Testis (tissue), 2 donors: ENCODE measurements at regions not wholly inside any gene's neighbourhood (a gene's known extent, or its start where the extent isn't known, plus 50 kb on each side); places are given as distances from the start of the nearest gene placed in this dataset.

ENCODE experiments used
- DNase-seq: peaks from one replicate; pipeline ENCODE4 v3.0.0-alpha.2; 2019
- H3K27ac ChIP-seq, 2 donors: fragments of 200-600 bp; sonication (generic); one replicate each; pipeline ENCODE4 v1.5.1; 2019
- H3K27me3 ChIP-seq: fragments of 200-600 bp; sonication (generic); one replicate; pipeline ENCODE4 v1.5.1; 2019
- H3K36me3 ChIP-seq: fragments of 200-600 bp; sonication (generic); one replicate; pipeline ENCODE4 v1.5.1; 2017; ENCODE audit warnings: low read depth; ENCODE audit errors: missing control alignments
- H3K4me1 ChIP-seq: fragments of 200-600 bp; sonication (generic); one replicate; pipeline ENCODE4 v1.5.1; 2019
- H3K4me3 ChIP-seq, 2 donors: fragments of 200-600 bp; sonication (generic); one replicate each; pipeline ENCODE4 v1.5.1; 2017 to 2019
- H3K9me3 ChIP-seq: fragments of 200-600 bp; sonication (generic); one replicate; pipeline ENCODE4 v1.5.1; 2017
- POLR2A ChIP-seq: fragments of 450-650 bp; IDR thresholded peaks from one replicate; pipeline ENCODE4 v1.6.1; 2017; ENCODE audit warnings: antibody characterized with exemption, mild to moderate bottlenecking, moderate library complexity
- WGBS, 2 donors: methylation state at CpG; one replicate each; pipeline ENCODE4 v1.1.5; 2018; 5-methylcytosine and 5-hydroxymethylcytosine counted together
- intact Hi-C: fragments of 100-400 bp; cut with DNase I; formaldehyde crosslinking; loops from one replicate; pipeline ENCODE4 v1.15.1; 2023; ENCODE audit warnings: low total_unique reads
- TF ChIP-seq, protein P1 (sequence below), 3 experiments: fragments of 450-650 bp in 2 of 3; fragments of 200-600 bp in 1 of 3; sonication (generic) in 1 of 3; IDR thresholded peaks; one replicate each; pipeline ENCODE4 v1.5.1; 2016 to 2019; ENCODE audit warnings: antibody characterized with exemption in 3 of 3, mild to moderate bottlenecking in 2 of 3, moderate library complexity in 1 of 3

DNA sequence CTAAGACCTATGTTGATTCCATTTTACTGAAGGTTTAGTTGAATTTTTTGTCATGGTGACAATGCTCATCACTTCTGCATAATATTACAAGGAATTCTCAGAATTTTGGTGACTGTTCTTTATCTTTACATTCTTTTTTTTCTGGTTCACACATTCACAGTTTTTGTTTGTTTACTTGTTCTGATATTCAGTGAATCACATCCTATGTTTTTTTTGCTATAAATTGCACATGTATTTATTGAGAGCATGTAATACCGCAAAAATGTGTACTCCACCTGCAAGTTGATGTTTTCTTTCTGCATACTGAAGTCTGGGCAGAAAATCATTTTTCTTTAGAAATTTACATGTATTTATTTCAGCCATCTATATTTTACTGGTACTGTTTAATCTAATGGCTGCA, 261.9 kb upstream of the CDH10 start:
- WGBS, 2 donors: 94 to 100% methylated on average over 1 of the region's 1 CpG
- no peak for DNase-seq
- H3K27ac ChIP-seq: no peak overlapping the region
- no peak for TF ChIP-seq POLR2A
- TF ChIP-seq, protein P1, sequence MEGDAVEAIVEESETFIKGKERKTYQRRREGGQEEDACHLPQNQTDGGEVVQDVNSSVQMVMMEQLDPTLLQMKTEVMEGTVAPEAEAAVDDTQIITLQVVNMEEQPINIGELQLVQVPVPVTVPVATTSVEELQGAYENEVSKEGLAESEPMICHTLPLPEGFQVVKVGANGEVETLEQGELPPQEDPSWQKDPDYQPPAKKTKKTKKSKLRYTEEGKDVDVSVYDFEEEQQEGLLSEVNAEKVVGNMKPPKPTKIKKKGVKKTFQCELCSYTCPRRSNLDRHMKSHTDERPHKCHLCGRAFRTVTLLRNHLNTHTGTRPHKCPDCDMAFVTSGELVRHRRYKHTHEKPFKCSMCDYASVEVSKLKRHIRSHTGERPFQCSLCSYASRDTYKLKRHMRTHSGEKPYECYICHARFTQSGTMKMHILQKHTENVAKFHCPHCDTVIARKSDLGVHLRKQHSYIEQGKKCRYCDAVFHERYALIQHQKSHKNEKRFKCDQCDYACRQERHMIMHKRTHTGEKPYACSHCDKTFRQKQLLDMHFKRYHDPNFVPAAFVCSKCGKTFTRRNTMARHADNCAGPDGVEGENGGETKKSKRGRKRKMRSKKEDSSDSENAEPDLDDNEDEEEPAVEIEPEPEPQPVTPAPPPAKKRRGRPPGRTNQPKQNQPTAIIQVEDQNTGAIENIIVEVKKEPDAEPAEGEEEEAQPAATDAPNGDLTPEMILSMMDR (IDR thresholded peaks at IDR 0.05): no peak
- no peaks in the 10 kb centered on the region for H3K9me3 ChIP-seq
- no peaks in the 10 kb centered on the region for H3K36me3 ChIP-seq
- no peaks in the 10 kb centered on the region for H3K4me1 ChIP-seq
- intact Hi-C loops: no loop called here
- no peaks in the 10 kb centered on the region for H3K27me3 ChIP-seq
- H3K4me3 ChIP-seq: no peak overlapping the region

DNA sequence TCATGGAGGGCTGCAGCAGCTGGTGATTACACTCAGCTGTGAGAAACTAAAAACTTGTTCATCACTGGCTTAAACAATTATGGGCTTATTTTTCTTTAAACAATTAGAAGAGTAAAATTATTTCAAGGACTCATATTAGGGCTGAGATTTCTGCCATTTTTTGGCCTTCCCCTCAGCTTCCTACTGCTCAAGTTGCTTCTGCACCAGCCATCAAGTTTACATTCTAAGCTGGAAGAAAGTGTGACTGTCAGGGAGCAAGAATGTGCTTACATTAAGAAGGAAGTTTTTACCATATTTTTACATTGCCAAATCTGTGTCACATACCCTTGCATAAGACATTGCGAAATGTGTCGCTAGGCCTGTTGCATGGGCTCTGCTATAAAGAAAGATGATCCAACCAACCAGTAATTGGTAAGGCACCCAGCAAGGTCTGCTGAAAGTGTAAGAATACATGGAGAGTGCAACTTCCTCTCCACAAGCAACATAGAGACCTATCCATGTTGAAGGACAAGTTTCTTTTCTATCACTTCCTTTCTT, 260.3 kb upstream of the CDH10 start:
- no peaks in the 10 kb centered on the region for H3K36me3 ChIP-seq
- no peak for DNase-seq
- H3K4me1 ChIP-seq: no peaks in the 10 kb centered on the region
- intact Hi-C loops: no loop called here
- H3K27ac ChIP-seq: no peak overlapping the region
- no peak overlapping the region for H3K4me3 ChIP-seq
- no peaks in the 10 kb centered on the region for H3K9me3 ChIP-seq
- no peaks in the 10 kb centered on the region for H3K27me3 ChIP-seq
- TF ChIP-seq, protein P1 (IDR thresholded peaks at IDR 0.05): no peak
- TF ChIP-seq POLR2A: no peak
- 89 to 98% methylated on average over 2 of the region's 2 CpGs for WGBS, 2 donors

DNA sequence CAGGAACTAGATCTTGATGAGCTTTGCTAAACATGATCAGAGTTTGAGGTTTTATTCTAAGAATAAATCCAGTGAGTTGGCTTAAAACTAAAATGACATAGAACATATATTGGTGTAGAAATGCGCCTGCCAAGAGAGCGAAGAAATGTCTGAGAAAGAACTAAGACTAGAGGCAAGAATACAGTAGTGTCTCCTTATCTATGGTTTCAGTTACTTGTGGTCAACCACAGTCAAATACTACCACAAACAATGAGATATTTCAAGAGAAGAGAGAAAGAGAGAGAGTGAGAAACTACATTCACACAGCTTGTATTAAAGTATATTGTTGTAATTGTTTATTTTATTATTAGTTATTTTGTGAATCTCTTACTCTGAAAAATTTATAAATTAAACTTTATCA, 254.4 kb upstream of the CDH10 start:
- no peaks in the 10 kb centered on the region for H3K9me3 ChIP-seq
- H3K4me3 ChIP-seq: no peak overlapping the region
- H3K36me3 ChIP-seq: no peaks in the 10 kb centered on the region
- 91 to 92% methylated on average over 2 of the region's 2 CpGs for WGBS, 2 donors
- H3K27ac ChIP-seq: no peak overlapping the region
- no peaks in the 10 kb centered on the region for H3K4me1 ChIP-seq
- H3K27me3 ChIP-seq: no peaks in the 10 kb centered on the region
- no peak for DNase-seq
- TF ChIP-seq POLR2A: no peak
- TF ChIP-seq, protein P1 (IDR thresholded peaks at IDR 0.05): no peak
- intact Hi-C loops: no loop called here

DNA sequence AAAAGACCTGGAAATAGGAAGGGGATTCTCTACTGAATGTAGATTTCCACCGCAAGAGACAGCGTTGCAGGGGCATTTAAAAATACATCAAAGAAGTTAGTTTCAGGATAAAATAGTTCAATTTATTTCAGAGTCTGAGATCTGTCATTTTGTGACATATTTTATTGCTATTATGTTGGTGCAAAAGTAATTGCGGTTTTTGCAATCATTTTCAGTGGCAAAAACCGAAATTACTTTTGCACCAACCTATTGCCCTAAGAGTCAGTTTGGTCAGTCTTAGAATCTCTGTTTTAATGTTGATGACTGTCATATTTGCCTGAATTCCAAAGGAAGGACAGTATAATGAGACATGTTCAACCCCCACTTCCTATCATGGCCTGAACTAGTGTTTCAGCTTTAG, 219.5 kb upstream of the CDH10 start:
- no peak for TF ChIP-seq POLR2A
- TF ChIP-seq, protein P1 (IDR thresholded peaks at IDR 0.05): no peak
- Histone ChIP-seq H3K4me1 (no peaks in the 10 kb centered on the region), H3K27me3 (no peaks in the 10 kb centered on the region), H3K27ac (no peak overlapping the region), H3K4me3 (no peak overlapping the region), H3K36me3 (no peaks in the 10 kb centered on the region), H3K9me3 (no peaks in the 10 kb centered on the region)
- DNase-seq: no peak
- WGBS, 2 donors: 87 to 89% methylated on average over 4 of the region's 4 CpGs
- intact Hi-C loops: no loop called here

DNA sequence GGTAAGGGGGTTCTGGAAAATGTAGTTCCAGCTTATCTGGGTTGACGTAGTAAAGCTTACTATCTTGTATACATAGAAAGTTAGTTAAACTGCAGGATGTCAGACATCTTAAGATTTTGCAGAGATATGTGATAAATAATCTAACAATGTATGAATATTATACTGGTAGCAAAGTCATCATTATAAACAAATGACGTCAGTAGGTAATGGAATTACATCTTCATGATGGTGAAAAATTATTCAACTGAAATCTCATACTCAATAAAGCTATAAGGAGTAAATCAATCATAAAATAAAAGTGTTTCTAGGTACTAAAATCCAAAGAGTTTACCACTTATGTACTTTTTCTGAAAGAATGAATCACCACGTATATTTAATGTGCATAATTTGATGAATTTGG, 217.3 kb upstream of the CDH10 start:
- no peak for DNase-seq
- 71 to 96% methylated on average over 3 of the region's 3 CpGs for WGBS, 2 donors
- Histone ChIP-seq H3K4me1 (no peaks in the 10 kb centered on the region), H3K4me3 (no peak overlapping the region), H3K36me3 (no peaks in the 10 kb centered on the region), H3K27ac (no peak overlapping the region), H3K27me3 (no peaks in the 10 kb centered on the region), H3K9me3 (no peaks in the 10 kb centered on the region)
- TF ChIP-seq POLR2A: no peak
- TF ChIP-seq, protein P1 (IDR thresholded peaks at IDR 0.05): no peak
- intact Hi-C loops: no loop called here
